ENCODE measurements at regions not wholly inside any gene's neighbourhood (a gene's known extent, or its start where the extent isn't known, plus 50 kb on each side); places are given as distances from the start of the nearest gene placed in this dataset.

GRCh38 chr2:151180123-151180522, 81.5 kb downstream of the RBM43 start:
- TF ChIP-seq CTCF (IDR thresholded peaks at IDR 0.05 in 2 of 3, conservative IDR thresholded peaks at IDR 0.05 in 1 of 3; ENCODE audit: borderline replicate concordance in 1 of 3, insufficient read depth in 1 of 3, low read depth in 2 of 3, low read length in 2 of 3): no peak
- TF ChIP-seq POLR2AphosphoS5 (IDR thresholded peaks at IDR 0.05; ENCODE audit: low read depth, low read length): no peak
- TF ChIP-seq MAX (IDR thresholded peaks at IDR 0.05): no peak
- no peak for TF ChIP-seq JUND (IDR thresholded peaks at IDR 0.05)
